ENCODE measurements at regions not wholly inside any gene's neighbourhood (a gene's known extent, or its start where the extent isn't known, plus 50 kb on each side); places are given as distances from the start of the nearest gene placed in this dataset.
"Not testable (repeated sequence)": the region's sequence is repeated elsewhere in the genome, so short reads cannot be mapped to it uniquely, and the experiment has no call there.

DNA sequence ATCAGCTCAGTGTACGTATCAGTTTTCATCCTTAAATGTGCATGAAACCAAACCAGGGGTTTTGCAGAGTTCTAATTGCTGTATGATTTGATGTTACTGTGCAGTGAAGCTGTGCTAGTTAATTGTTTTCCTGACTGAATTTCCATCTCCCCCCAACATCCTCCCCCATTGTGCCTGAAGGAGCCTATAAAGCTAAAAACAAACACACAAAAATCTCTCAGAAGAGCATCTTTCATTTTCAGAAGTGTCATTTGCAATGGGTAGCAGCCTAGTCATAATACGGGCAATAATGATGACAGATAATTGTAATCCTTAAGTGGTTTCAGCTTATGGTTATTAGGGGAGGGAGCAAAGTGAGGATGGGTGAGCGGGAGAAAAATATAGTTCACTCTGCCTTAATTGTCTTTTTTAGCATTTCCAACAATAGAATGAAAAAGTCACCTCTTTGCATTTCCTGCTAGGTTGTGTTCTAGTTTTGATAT lies 207.9 kb upstream of the TBL1XR1 start:
- DNase-seq, result no peak

DNA sequence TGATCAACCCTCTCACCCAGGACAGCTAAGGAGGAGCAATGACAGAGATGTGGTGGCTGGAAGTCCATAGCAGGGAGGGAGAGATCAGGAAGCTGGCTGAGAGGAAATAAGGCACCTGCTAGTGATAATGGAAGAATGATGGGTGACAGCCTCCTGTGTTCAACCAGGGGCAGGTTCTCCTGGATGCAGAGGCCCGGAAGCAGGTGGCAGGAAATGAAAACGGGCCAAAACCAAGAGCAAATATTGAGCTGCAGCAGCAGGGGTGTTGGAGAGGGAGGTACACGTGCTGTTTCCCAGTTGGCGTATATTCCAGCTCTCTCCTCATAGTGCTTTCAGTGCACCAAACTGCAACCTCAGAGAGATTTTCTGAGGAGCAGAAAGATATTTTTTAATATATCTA lies 213.4 kb upstream of the TBL1XR1 start:
- no peak for DNase-seq

DNA sequence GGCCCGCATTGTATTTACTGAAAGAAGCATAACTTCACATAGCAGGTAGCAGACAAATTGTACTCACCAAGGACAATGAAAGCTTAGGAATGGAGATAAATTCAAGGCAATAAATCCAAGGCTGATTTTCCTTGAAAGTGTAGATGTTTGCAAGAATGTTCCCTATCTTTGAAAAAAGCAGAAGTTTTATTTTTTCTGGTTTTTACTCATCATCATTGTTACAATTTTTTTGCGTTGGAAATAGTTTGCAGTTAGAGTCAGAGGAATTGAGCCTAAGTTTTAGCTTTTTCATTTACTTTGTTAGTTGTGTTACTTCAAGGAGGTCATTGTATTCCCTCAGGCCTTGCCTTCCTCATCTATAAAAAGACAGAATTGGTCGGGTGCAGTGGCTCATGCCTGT lies 213.9 kb upstream of the TBL1XR1 start:
- DNase-seq, result no peak

DNA sequence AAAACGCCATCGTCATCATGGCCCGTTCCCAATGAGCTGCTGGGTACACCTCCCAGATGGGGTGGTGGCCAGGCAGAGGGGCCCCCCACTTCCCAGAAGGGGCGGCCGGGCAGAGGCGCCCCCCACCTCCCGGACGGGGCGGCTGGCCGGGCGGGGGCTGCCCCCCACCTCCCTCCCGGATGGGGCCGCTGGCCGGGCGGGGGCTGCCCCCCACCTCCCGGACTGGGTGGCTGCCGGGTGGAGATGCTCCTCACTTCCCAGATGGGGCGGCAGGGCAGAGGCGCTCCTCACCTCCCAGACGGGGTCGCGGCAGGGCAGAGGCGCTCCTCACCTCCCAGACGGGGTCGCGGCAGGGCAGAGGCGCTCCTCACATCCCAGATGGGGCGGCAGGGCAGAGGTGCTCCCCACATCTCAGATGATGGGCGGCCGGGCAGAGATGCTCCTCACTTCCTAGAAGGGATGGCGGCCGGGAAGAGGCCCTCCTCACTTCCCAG lies 215.4 kb upstream of the TBL1XR1 start:
- not testable (repeated sequence) for DNase-seq

DNA sequence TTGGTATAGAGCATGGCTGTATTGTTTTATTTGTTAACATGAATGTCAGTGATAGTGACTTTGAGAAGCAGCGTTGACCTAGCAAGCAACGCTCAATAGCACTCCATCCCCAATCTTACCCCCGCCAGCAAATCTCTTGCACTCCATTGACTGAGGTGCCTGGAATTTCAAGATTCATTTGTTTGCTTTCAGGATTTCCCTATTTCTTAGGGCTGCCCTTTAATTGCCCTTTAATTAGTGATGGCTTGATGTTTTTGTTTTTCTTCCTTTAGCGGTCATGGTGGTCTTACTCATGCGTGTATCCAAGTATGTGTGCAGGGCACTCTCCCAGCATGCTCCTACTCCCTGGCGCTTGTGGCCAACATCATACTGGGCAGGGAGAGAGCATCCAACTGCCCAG lies 216.8 kb upstream of the TBL1XR1 start:
- no peak for DNase-seq

DNA sequence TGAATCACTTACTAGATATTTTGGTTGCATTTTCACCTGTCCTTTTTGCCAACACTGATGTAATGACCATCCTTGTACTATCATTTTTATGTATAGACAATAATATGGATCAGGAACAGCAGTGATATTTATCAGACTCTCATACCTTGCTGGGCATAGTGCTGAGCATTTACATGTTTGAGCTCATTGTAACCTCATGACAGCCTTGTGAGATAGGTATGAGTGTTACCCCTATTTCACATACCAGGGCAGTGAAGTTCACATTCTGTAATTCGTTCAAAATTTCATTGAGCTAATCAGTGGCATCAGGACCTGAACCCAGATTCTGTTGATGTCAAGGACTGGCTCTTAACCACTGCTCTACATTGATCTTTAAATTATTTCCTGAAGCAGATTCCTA lies 221.5 kb upstream of the TBL1XR1 start:
- DNase-seq, result no peak

DNA sequence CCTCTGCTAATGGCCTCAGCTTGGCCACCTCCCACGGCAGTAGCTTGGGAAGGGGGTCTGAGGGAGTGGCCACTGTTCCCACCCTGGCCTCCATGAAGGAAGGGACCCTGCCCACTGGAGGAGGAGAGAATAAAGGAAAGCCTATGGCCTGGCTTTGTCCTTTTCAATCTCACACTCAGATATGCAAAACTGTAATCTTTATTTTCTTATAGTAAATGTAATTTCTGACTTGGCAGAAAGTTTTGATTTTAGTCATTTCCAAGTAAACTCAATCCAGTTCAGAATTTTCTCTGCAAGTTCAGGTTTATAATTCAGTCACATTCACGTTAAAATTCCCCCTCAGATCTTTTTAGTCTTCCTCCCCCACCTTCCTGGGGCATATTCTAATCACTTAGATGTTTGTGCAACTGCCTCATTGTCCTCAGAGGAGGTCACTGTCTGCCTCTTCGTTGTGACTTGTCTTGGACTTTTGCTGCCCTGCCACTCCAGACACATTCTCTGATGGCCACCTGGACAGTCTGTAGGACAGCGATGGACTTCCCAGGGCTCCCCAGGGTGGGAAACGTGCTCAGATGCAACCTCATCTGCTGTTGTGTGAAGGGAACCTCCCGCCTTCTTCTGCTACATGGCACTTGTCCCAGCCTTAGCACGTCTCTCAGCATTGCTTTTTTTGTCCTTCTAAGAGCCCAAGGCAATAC lies 222.8 kb upstream of the TBL1XR1 start:
- no peak for DNase-seq

DNA sequence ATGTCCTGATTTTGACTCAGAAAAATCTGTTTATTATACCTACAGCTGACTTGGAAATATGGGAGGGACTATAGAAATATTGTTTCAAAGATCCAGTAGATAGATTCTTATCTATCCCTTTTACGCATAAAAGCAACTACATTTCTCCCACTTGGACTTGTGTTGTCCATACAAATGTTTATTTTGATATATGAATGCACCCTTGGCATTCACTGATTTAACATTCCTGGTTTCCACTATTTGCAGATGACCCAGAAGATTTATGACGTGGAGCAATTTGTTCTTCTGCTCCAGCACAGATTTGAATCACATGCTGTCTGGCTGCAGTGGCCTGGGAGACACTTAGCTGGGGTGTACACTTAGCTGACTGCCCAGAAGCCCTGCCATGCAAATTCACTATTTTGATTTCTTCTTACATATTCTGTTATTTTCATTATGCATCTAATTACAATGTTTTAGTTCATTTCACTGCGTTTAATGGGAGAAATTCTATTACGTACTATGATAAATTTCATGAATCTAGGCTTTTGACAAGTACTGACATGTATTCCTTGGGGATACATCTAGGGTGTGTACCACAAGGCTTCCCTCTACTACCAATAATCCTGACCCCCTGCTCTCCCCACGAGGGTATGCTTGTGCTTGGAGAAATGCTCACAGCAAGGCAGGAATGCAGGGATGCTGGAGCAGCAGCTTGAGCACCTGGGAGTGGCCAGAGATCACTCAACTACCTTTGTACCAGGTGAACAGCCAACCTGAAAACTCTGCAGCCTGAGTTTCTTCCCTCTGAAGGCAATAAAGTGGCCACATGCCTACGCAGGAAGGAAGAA lies 223.6 kb upstream of the TBL1XR1 start:
- DNase-seq, result no peak

DNA sequence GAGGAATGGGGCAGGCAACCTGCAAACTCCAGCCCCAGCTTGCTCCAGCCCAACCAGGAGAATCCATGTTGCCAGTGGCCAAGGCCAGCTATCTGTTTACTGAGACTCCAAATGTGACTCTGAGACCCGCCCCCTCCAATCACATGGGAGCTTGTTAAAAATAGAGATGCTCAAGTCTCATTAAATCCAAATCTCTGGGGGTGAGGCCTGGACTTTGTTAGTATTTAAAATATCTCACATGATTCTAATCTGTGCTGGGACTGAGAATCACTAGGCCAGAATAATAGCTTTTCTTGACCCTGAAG lies 224.2 kb upstream of the TBL1XR1 start:
- DNase-seq, result no peak

DNA sequence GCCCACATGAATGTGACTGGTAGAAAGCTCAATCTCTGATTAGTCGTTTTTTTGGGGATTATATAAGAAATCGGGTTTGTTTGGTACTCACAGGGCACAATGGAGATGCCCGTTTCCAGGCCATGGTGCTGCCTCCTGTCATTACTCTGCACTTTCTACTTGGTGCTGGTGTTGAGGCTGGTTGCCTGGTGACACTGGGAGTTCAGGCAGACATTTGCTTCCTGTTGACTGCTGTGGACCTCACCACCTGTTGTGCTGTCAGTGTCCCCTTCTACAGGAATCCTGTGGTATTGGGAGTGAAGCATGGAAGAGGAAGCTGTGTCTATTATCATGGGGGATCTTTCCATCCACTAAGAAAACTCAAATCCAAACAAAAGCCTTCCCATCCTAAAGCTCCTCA lies 227.2 kb upstream of the TBL1XR1 start:
- DNase-seq, result no peak

DNA sequence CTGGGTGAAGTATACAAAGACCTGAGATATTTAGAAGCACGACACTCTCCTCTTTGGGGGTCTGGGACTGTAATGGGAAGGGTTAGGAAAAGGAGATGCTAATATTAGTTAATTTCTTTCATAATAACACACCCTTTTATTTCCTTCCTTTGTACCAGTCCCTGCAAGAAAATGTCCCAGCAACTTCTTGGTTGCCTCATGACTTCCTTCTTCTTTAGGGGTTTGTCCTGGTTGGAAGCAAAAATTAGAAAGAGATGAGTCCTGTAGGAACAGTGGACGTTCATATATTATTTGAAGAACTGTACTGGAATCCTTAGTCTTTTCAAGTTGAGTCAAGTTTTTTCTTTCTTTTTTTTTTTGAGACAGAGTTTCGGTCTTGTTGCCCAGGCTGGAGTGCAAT lies 227.8 kb upstream of the TBL1XR1 start:
- no peak for DNase-seq

DNA sequence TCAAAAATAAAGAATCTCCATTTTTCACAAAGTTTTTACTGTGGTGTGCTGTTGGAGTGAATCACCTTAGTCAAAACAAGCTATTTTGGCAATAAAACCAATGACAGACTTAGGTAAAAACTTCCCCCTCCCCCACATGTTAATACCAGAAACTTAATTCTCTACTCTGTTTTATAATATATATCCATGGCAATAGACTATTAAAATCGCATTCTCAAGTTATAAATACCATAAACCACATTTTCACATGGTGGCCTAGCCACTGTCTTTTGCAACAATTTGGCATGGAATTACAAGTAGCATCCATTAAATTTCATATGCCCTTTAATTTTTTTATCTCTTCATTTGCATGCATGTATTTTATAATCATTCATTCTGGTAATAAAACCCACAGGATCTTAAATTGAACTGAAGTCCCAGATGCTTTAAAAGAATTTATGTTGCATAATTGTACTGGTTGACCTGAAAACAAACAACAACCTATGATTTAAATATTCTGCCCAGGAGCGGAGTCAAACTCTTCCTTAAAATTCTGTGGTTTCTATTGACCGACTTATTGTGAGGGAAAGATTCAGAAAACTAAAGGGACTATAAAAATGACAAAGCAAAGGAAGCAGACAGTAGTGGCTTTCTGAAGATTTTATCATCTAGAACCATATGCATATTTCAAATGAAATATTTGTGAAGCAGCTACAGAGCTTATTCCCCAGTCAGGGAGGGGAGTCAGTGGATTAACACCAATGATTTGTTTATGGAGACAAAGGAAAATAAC lies 229.0 kb upstream of the TBL1XR1 start:
- DNase-seq, result no peak

DNA sequence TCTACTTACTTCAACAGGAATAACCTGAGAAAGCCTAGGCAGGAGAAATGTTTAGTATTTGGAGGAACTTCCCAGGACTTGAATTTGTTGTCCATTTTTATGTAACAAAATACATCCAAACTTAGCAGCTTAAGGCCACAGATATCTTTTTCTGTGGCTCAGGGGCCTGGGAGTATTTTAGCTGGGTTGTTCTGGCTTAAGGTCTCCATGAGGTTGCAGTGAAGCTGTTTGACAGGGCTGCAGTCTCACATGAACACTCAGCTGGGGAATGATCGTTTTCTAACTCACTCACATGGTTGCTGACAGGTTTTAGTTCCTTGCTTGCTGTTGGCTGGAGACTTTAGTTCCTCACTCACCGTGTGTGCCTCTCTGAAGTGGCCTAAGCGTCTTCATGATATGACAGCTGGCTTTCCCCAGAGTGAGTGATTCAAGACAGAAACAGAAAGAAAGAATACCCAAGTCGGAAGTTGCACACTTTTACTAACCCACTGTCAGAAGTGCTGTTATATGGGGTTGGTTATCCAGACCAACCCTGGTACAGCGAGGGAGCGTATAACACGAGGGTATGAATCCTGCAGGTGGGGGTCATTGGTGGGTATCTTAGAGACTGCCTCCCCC lies 229.7 kb upstream of the TBL1XR1 start:
- DNase-seq, result peak; percentile 15 to 39

DNA sequence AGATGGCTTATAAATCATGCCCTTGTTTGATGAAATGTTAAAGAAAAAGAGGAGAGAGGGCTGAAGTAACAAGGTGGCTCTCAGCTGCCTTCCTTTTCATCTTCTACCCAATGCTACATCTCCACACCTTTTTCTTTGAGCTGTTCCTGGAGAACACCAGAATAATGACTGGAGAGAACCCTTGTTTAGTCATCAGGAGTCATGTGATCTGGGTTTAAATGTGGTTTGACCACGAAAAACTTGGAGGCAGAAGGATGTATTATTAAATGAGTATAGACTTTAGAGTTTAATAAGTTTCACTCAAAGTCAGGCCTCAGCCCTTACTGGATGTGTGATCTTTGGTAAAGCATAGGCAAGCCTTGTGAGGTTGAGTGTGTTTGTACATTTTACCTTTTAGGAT lies 230.3 kb upstream of the TBL1XR1 start:
- no peak for DNase-seq

DNA sequence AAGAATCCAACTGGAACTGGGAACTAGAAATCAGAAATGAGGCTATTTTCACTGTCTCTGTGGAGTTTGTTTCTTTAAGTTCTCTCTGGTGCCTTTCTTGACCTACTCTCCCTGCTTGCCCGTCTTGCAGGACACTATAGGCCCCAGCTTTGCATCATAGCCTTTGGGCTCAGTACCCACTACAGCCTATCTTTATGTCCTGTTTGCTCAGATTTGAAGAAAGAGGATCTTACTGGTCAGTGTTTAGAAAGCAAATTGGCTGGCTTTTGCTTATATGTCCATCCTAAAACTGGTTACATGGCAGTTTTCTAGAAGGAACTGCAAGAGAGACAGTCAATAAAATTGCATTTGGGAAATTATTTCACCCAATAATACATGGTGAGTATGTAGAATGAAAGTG lies 231.8 kb upstream of the TBL1XR1 start:
- DNase-seq, result no peak

DNA sequence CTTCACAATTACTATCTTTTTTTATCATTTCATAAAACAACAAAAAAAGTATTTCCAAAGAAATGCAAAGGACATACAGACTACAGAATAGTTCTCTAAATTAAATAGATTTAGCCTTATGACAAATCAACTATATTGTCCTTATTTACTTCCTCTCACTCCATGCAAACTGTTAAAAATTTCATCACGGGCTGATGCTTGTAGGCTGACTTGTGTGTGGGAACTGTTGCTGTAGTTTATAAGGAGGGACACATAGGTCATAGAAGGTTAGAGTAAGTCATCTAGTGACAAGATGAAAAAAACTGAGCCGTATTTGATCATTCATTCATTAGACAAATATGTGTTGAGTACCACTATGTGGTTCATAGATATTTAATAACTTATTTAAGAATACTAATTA lies 232.5 kb upstream of the TBL1XR1 start:
- DNase-seq, result no peak

DNA sequence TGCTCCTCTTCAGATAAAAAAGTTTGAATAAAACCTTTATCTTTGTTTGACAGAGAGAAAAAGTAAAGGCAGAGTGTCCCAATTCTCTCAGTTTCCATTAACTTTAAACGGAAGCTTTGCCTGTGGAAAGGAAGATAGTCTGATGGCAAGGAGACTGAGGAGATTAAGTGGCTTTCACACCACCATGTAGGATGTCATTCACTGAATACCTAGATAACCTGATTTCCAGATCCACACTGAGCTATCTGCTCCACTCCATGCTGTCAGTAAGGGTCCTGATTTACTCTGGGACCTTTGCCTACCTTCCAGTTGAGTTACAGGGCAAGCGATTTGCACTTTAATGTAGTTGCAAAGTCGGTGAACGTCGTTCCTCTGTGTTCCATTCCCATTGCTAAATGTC lies 233.4 kb upstream of the TBL1XR1 start:
- no peak for DNase-seq

DNA sequence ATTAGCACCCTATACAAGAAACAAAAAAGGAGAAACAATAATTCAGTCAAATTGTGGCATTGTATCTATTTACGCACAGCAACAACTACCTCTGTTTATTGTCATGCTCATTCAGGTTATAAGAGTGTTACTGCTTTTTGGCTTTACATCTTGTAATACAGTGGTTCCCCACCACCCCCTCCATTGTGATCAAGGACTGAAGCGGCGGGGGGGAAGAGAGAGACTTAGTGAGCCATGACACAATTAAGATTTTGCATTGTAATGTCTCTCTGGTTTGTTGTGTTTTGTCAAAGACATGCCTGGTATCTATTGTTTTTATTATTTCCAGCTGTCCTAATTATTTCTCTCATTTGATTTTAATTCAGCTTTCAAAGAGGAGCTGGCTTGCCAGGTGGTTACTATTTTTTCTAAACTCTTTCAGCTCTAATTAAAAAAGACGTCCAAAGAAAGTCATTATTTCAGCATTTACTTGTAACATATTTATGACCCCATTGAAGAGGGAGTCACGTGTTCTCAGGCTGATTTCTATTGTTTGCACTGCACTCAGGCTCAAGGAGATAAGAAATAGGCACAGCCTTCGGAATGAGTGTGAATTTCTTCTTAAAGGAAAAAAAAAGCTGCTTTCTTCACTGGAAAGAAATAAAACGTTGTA lies 234.4 kb upstream of the TBL1XR1 start:
- no peak for DNase-seq

DNA sequence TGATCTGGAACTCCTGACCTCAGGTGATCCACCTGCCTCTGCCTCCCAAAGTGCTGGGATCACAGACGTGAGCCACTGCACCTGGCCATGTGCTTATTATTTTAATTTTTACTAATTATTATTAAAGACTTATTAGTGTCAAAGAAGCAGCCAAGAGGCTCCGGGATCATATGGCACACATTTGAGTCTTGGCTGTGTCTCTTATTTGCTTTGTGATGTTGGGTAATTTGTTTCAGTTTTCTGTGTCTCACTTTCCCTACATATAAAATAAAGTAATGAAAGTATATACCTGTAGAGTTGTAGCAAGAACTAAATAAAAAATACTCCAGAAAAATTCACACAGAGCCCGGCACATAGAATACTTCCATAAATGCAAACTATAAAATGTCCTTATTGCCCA lies 238.0 kb upstream of the TBL1XR1 start:
- DNase-seq, result no peak

DNA sequence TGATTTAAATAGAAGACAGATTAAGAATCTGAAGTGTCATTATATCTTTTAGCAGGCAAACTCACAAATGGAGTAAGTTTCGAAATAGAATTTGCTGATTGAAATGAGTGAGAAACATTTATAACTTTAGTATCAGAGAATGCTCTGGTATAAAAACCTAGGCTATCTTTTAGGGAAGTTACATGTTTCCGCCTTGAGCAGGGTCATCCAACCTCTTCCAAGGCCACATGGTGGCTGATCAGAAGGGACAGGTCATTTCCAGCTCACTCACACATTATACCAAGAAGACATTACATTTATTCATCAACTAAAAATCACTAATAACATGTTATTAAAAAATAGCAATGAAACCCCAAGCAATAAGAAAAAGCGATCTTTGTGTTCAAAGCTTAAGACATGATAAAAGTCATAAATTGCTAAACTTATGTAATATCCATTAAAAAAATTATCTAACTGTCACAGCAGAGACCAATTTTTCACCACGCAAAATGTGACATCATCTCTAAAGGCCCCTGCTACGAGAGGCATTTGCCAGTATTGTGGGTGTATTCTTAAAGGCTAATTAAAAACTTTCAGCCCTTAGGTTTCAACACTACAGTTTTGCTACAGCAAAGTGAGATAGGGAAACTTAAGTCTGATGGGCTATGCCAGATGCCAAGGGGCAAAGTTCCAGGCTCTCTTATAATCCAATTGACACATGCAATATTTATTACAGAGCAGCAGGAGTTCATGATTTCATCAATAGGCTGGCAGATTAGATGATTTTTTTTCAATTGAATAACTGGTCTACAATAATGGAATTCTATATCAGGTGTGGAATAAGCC lies 240.4 kb upstream of the TBL1XR1 start:
- no peak for DNase-seq

DNA sequence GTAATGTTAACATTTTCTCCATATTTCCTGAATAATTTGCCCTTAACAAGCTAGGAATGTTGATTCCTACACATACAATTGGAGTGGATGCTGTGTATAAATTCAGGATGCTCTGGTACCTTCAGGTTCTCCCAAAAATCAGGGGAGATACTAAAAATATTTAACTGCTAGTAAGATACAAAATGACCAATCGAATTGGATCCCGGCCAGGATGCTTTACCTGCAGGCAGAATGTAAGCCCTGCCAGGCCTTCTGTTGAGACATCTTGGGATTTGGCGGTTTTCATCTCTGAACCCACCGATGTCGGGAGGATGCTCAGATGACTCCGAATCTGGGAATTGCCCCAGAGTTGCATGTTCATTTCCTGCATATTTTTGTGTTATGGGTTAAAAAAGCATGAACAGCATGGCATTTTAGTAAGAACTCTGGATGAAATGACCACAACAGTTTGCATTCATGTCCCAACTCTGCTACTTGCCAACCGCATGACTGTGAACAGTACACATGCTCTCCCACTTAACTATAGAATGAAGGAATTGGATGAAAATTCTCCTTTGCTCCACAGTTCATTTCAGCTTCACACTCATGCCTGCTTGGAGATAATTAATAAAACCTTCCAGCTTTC lies 241.4 kb upstream of the TBL1XR1 start:
- DNase-seq, result no peak

Measured in stimulated activated CD4-positive, alpha-beta T cell treated with anti-CD3 and anti-CD28 coated beads, Interleukin-4, amount 100 ng/mL, for 4 hours (primary cell).